ENCODE measurements at regions not wholly inside any gene's neighbourhood (a gene's known extent, or its start where the extent isn't known, plus 50 kb on each side); places are given as distances from the start of the nearest gene placed in this dataset.

- 84 to 87% methylated on average over 4 of the region's 4 CpGs for WGBS, 2 donors (ENCODE audit: low coverage in 1 of 2)
- intact Hi-C loops (cut with DNase I; ENCODE audit: low total_unique reads) (no loop called here), in situ Hi-C loops (cut with MboI; ENCODE audit: low pct_ligation_motif_present in 1 of 4, low pct_unique_long_range_greater_than_20kb in 1 of 4, low sequenced_read_pairs in 3 of 4) (no loop called here)
- no peak overlapping the region for H3K27ac ChIP-seq
- H3K36me3 ChIP-seq: no peaks in the 10 kb centered on the region
- H3K4me3 ChIP-seq: no peak overlapping the region
- H3K9me3 ChIP-seq: no peaks in the 10 kb centered on the region
- TF ChIP-seq POLR2AphosphoS5 (IDR thresholded peaks at IDR 0.05) (no peak), EP300 (IDR thresholded peaks at IDR 0.05; ENCODE audit: low read depth) (no peak), POLR2A (IDR thresholded peaks at IDR 0.05) (no peak)
- TF ChIP-seq, protein P1, sequence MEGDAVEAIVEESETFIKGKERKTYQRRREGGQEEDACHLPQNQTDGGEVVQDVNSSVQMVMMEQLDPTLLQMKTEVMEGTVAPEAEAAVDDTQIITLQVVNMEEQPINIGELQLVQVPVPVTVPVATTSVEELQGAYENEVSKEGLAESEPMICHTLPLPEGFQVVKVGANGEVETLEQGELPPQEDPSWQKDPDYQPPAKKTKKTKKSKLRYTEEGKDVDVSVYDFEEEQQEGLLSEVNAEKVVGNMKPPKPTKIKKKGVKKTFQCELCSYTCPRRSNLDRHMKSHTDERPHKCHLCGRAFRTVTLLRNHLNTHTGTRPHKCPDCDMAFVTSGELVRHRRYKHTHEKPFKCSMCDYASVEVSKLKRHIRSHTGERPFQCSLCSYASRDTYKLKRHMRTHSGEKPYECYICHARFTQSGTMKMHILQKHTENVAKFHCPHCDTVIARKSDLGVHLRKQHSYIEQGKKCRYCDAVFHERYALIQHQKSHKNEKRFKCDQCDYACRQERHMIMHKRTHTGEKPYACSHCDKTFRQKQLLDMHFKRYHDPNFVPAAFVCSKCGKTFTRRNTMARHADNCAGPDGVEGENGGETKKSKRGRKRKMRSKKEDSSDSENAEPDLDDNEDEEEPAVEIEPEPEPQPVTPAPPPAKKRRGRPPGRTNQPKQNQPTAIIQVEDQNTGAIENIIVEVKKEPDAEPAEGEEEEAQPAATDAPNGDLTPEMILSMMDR (IDR thresholded peaks at IDR 0.05): no peak
- no peaks in the 10 kb centered on the region for H3K27me3 ChIP-seq
- no peaks in the 10 kb centered on the region for H3K4me1 ChIP-seq
- DNase-seq: no peak
Measured at GRCh38 chr16:52748741-52749140, 201.8 kb upstream of the TOX3 start.

DNA sequence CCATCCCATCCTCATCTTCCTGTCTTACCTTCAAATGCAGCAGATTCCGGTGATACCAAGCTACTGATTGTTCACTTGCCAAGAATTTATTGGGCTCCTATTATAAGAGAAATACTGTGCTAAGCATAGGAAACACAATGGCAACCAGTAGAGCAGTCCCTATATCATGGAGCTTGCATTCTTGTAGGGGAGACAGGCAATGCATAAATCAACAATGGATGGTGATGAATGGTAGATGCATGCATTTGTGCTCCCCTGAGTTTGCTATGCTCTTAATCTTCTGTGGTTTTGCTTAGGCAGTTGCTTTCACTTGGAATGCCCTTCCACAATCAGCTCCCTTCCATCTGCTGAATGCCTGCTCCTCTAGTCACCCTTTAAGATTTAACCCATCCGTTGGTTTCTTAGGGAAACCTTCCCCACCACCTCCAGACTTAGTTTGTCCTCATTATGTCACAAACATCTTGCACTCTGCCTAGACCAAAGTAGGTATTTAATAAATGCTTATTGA, 200.2 kb upstream of the TOX3 start:
- Histone ChIP-seq H3K4me1 (no peaks in the 10 kb centered on the region), H3K27me3 (no peaks in the 10 kb centered on the region), H3K27ac (no peak overlapping the region), H3K4me3 (no peak overlapping the region), H3K9me3 (no peaks in the 10 kb centered on the region), H3K36me3 (no peaks in the 10 kb centered on the region)
- intact Hi-C loops (cut with DNase I; ENCODE audit: low total_unique reads): loop anchor here (2.0 kb wide), 1 partner anchor 188 kb away; no protein-coding TSS in a partner anchor
- TF ChIP-seq, protein P1 (IDR thresholded peaks at IDR 0.05): no peak
- no peak for TF ChIP-seq POLR2A (IDR thresholded peaks at IDR 0.05)
- TF ChIP-seq EP300 (IDR thresholded peaks at IDR 0.05; ENCODE audit: low read depth): no peak
- TF ChIP-seq POLR2AphosphoS5 (IDR thresholded peaks at IDR 0.05): no peak
- in situ Hi-C loops (cut with MboI; ENCODE audit: low pct_ligation_motif_present in 1 of 4, low pct_unique_long_range_greater_than_20kb in 1 of 4, low sequenced_read_pairs in 3 of 4): no loop called here
- DNase-seq: no peak
- 76 to 90% methylated on average over 2 of the region's 2 CpGs for WGBS, 2 donors (ENCODE audit: low coverage in 1 of 2)

DNA sequence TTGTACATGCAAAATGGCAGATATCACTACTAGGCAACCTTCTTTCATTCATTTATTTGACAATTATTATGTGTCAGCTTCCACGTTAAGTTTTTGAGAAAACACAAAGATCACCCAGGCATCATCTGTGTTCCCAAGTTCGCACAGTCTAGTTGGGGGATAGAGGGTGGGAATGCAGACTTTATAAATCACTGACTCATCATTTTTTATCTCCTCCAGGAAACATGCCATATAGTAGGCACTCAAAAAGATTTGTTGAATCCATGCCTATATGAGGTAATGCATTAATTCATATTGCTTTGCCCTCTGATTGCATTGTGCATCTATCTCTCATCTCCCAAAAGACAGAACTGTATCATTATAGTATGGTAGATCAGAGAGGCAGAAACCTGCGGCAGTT, 196.8 kb upstream of the TOX3 start:
- TF ChIP-seq, protein P1 (IDR thresholded peaks at IDR 0.05): no peak
- TF ChIP-seq POLR2A (IDR thresholded peaks at IDR 0.05) (no peak), EP300 (IDR thresholded peaks at IDR 0.05; ENCODE audit: low read depth) (no peak), POLR2AphosphoS5 (IDR thresholded peaks at IDR 0.05) (no peak)
- H3K27me3 ChIP-seq: no peaks in the 10 kb centered on the region
- H3K4me3 ChIP-seq: no peak overlapping the region
- no peak for DNase-seq
- 93% methylated on average over 2 to 3 of the region's 3 CpGs for WGBS, 2 donors (ENCODE audit: low coverage in 1 of 2)
- no peak overlapping the region for H3K27ac ChIP-seq
- no peaks in the 10 kb centered on the region for H3K9me3 ChIP-seq
- no peaks in the 10 kb centered on the region for H3K36me3 ChIP-seq
- no peaks in the 10 kb centered on the region for H3K4me1 ChIP-seq
- intact Hi-C loops (cut with DNase I; ENCODE audit: low total_unique reads): no loop called here
- in situ Hi-C loops (cut with MboI; ENCODE audit: low pct_ligation_motif_present in 1 of 4, low pct_unique_long_range_greater_than_20kb in 1 of 4, low sequenced_read_pairs in 3 of 4): no loop called here

DNA sequence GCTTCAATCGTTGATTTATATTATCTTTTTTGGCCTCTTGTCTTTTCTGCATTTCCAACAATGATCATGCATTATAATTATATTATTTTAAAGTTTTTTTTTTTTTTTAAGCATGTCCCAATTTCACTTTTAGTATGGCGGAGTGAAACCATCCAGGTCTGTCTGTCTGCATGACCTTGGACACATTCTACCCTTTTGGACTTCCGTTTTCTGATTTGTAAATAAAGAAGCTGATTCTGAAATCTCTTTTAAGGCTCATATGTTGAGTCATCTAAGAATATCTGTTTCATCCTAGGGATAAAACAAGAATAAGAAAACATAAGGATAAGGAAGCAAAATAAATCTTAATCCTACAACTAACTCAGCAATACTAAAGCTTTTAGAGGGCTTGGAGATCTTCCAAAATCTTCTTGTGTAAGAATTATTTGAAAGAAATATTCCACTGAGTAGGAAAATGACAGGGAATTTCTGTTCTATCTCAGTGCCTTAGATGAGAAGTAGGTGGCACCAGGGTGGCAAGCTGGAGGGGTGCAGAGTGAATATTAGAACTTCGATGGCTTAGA, 195.7 kb upstream of the TOX3 start:
- H3K27me3 ChIP-seq: no peaks in the 10 kb centered on the region
- H3K4me1 ChIP-seq: no peaks in the 10 kb centered on the region
- no peak overlapping the region for H3K4me3 ChIP-seq
- H3K9me3 ChIP-seq: no peaks in the 10 kb centered on the region
- H3K36me3 ChIP-seq: no peaks in the 10 kb centered on the region
- intact Hi-C loops (cut with DNase I; ENCODE audit: low total_unique reads) (no loop called here), in situ Hi-C loops (cut with MboI; ENCODE audit: low pct_ligation_motif_present in 1 of 4, low pct_unique_long_range_greater_than_20kb in 1 of 4, low sequenced_read_pairs in 3 of 4) (no loop called here)
- no peak overlapping the region for H3K27ac ChIP-seq
- TF ChIP-seq, protein P1 (IDR thresholded peaks at IDR 0.05): no peak
- TF ChIP-seq EP300 (IDR thresholded peaks at IDR 0.05; ENCODE audit: low read depth) (no peak), POLR2A (IDR thresholded peaks at IDR 0.05) (no peak), POLR2AphosphoS5 (IDR thresholded peaks at IDR 0.05) (no peak)
- no peak for DNase-seq
- 70 to 79% methylated on average over 4 of the region's 4 CpGs for WGBS, 2 donors (ENCODE audit: low coverage in 1 of 2)

Measured in transverse colon (tissue), 4 donors.